GM12878 (cell line): ENCODE measurements at regions not wholly inside any gene's neighbourhood (a gene's known extent, or its start where the extent isn't known, plus 50 kb on each side); places are given as distances from the start of the nearest gene placed in this dataset.

Experiments
- ATAC-seq: fragments of 200-7000 bp; cut with Tn5 transposase; 3 replicates; pipeline ENCODE4 v1.9.1; 2020; ENCODE audit warnings: mild to moderate bottlenecking, moderate library complexity
- BruUV-seq: library from RNA; stranded (reverse); fragments of 400-500 nt; replicated peaks from 2 replicates; lab custom pipeline; 2021; lab: Mats Ljungman, UMichigan
- CTCF ChIA-PET: fragments of 300-600 bp; sonication (Branson Sonifier 250); formaldehyde crosslinking; extraction: SDS; loops from one replicate; lab custom pipeline; 2021; ENCODE audit warnings: inconsistent platforms; lab: Yijun Ruan, JAX
- POLR2A ChIA-PET: fragments of 350-600 bp; formaldehyde crosslinking; extraction: SDS; loops from one replicate; lab custom pipeline; 2021; ENCODE audit warnings: inconsistent platforms; lab: Charles Lee
- RAD21 ChIA-PET: fragments of 300-600 bp; sonication (Branson Sonifier 250); formaldehyde crosslinking; loops from one replicate; lab custom pipeline; 2023; ENCODE audit warnings: antibody characterized with exemption; ENCODE audit not compliant: unreplicated experiment; lab: Charles Lee
- SMC1A ChIA-PET: fragments of 300-600 bp; sonication (Branson Sonifier 250); formaldehyde crosslinking; loops from one replicate; lab custom pipeline; 2023; ENCODE audit not compliant: unreplicated experiment, uncharacterized antibody; lab: Charles Lee
- DNase-seq: peaks from one replicate; pipeline ENCODE4 v3.0.0-alpha.2; 2011; ENCODE audit warnings: low read depth, low spot score
- FAIRE-seq: peaks from 3 replicates; lab custom pipeline; 2011; peaks lifted over from hg19 to GRCh38; lab: Jason Lieb, UNC
- H2AFZ ChIP-seq: 2 replicates; pipeline ENCODE4 v1.6.0; 2011; ENCODE audit warnings: low read depth, low read length, control low read depth; ENCODE audit not compliant: control insufficient read depth
- H3K27ac ChIP-seq: 2 replicates; pipeline ENCODE4 v1.5.1; 2011; ENCODE audit warnings: control low read depth; ENCODE audit not compliant: control insufficient read depth, insufficient read depth
- H3K27me3 ChIP-seq, 2 experiments: replicated peaks in 1 of 2; 2 replicates each; pipeline versions ENCODE4 v1.6.0 to v1.6.1; 2011; ENCODE audit warnings: low read length in 1 of 2; ENCODE audit not compliant: control insufficient read depth in 2 of 2, insufficient read depth in 2 of 2
- H3K36me3 ChIP-seq, 2 experiments: 2 replicates each; pipeline ENCODE4 v1.5.1; 2011; ENCODE audit warnings: low read length in 1 of 2; ENCODE audit not compliant: control insufficient read depth in 2 of 2, insufficient read depth in 2 of 2
- H3K4me1 ChIP-seq: 2 replicates; pipeline ENCODE4 v1.6.1; 2011; ENCODE audit warnings: mild to moderate bottlenecking, low read length, moderate library complexity, mixed read lengths; ENCODE audit not compliant: control insufficient read depth, insufficient read depth
- H3K4me2 ChIP-seq: 2 replicates; pipeline ENCODE4 v1.6.0; 2011; ENCODE audit warnings: control low read depth; ENCODE audit not compliant: control insufficient read depth, insufficient read depth
- H3K4me3 ChIP-seq: fragments of 200-600 bp; sonication (generic); 2 replicates; pipeline ENCODE4 v1.5.1; 2016
- H3K79me2 ChIP-seq: 2 replicates; pipeline ENCODE4 v1.6.0; 2011; ENCODE audit warnings: low read length; ENCODE audit not compliant: control insufficient read depth, insufficient read depth
- H3K9ac ChIP-seq: 2 replicates; pipeline ENCODE4 v1.8.0; 2011; ENCODE audit warnings: low read length, control low read depth, mixed read lengths; ENCODE audit not compliant: control insufficient read depth, insufficient read depth
- H3K9me3 ChIP-seq: replicated peaks from 3 replicates; pipeline ENCODE4 v1.5.1; 2011; ENCODE audit warnings: mild to moderate bottlenecking, low read length; ENCODE audit not compliant: control insufficient read depth, insufficient read depth
- H4K20me1 ChIP-seq: 2 replicates; pipeline ENCODE4 v1.6.0; 2011; ENCODE audit not compliant: control insufficient read depth, insufficient read depth
- CEBPB ChIP-seq, 2 experiments: fragments of 150-350 bp in 1 of 2; IDR thresholded peaks; 2 replicates each; pipeline ENCODE4 v1.6.1; 2012 to 2014; ENCODE audit warnings: low read depth in 2 of 2, low read length in 2 of 2, borderline replicate concordance in 1 of 2, inconsistent platforms in 1 of 2
- CHD1 ChIP-seq: IDR thresholded peaks from 2 replicates; pipeline ENCODE4 v1.6.1; 2012; ENCODE audit warnings: low read depth, low read length, improper control_type of control experiment
- DPF2 ChIP-seq: fragments of 450-650 bp; IDR thresholded peaks from 2 replicates; pipeline ENCODE4 v1.6.1; 2017; ENCODE audit warnings: mild to moderate bottlenecking
- FOXK2 ChIP-seq: fragments of 450-650 bp; IDR thresholded peaks from 2 replicates; pipeline ENCODE4 v1.6.1; 2017; ENCODE audit warnings: mild to moderate bottlenecking, moderate library complexity
- HCFC1 ChIP-seq: fragments of 150-350 bp; IDR thresholded peaks from 2 replicates; pipeline ENCODE4 v1.6.1; 2014; ENCODE audit warnings: low read length
- ZNF384 ChIP-seq: IDR thresholded peaks from 2 replicates; pipeline ENCODE4 v1.6.1; 2012; ENCODE audit warnings: low read depth, mild to moderate bottlenecking, low read length, improper control_type of control experiment, borderline replicate concordance
- WGBS: methylation state at CpG from one replicate; pipeline ENCODE4 v1.1.6; 2016; ENCODE audit warnings: low lambda C conversion rate; ENCODE audit not compliant: insufficient replicate concordance, insufficient coverage; ENCODE audit errors: missing lambda C conversion rate; 5-methylcytosine and 5-hydroxymethylcytosine counted together
- in situ Hi-C: fragments of 300-500 bp; cut with MboI; formaldehyde crosslinking; loops from 9 replicates; pipeline ENCODE4 v1.14.3; 2018; ENCODE audit warnings: mixed read lengths
- intact Hi-C: fragments of 100-400 bp; cut with micrococcal nuclease; formaldehyde crosslinking; loops from one replicate; pipeline ENCODE4 v1.14.2; 2022; ENCODE audit not compliant: unreplicated experiment
- TF ChIP-seq, protein P1 (sequence below): IDR thresholded peaks from 2 replicates; pipeline ENCODE4 v1.6.1; 2011; ENCODE audit warnings: mild to moderate bottlenecking, low read depth, low read length, moderate library complexity; ENCODE audit not compliant: insufficient replicate concordance
- TF ChIP-seq, protein P2 (sequence below): IDR thresholded peaks from 2 replicates; pipeline ENCODE4 v1.6.1; 2011; ENCODE audit warnings: borderline replicate concordance, low read depth, mild to moderate bottlenecking, moderate library complexity, low read length; ENCODE audit not compliant: insufficient read depth, poor library complexity, severe bottlenecking
- TF ChIP-seq, protein P3 (sequence below): fragments of 450-650 bp; formaldehyde crosslinking; IDR thresholded peaks from 2 replicates; pipeline ENCODE4 v1.5.0; 2022; ENCODE audit warnings: mild to moderate bottlenecking, missing genetic modification characterization
- TF ChIP-seq, protein P4 (sequence below): fragments of 150-350 bp; IDR thresholded peaks from 2 replicates; pipeline ENCODE4 v1.6.1; 2016; ENCODE audit warnings: low read depth, low read length

DNA sequence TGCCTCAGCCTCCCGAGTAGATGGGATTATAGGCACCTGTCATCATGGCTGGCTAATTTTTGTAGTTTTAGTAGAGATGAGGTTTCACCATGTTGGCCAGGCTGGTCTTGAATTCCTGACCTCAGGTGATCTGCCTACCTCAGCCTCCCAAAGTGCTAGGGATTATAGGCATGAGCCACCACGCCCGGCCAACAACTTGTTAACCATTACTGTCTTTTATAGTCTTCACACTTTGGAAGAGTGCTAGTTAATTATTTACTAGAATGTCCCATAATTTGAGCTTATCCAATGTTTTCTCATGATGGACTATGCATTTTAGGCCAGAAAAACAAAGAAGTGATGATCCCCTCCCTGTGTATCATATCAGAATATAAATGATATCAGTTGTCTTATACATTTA lies 288.6 kb upstream of the CBLB start:
- no TSS peak for BruUV-seq
- H3K27me3 ChIP-seq = no peaks in the 10 kb centered on the region
- DNase-seq = no peak

More for the DNA sequence above, 288.6 kb upstream of the CBLB start:
- Histone ChIP-seq H3K79me2 (no peaks in the 10 kb centered on the region), H4K20me1 (no peaks in the 10 kb centered on the region), H3K4me3 (no peak overlapping the region), H3K27ac (no peak overlapping the region), H3K9me3 (peaks cover under 1% of the 10 kb centered on the region; the same call in 1 of the 3 replicates), H3K36me3 (no peaks in the 10 kb centered on the region), H3K4me1 (no peaks in the 10 kb centered on the region), H2AFZ (no peak overlapping the region), H3K4me2 (no peak overlapping the region), H3K9ac (no peak overlapping the region)
- TF ChIP-seq CEBPB (IDR thresholded peaks at IDR 0.05; ENCODE audit: borderline replicate concordance in 1 of 2, low read depth in 2 of 2, low read length in 2 of 2) (no peak), HCFC1 (no peak), ZNF384 (no peak), DPF2 (no peak), CHD1 (no peak), FOXK2 (no peak)
- TF ChIP-seq, protein P1, sequence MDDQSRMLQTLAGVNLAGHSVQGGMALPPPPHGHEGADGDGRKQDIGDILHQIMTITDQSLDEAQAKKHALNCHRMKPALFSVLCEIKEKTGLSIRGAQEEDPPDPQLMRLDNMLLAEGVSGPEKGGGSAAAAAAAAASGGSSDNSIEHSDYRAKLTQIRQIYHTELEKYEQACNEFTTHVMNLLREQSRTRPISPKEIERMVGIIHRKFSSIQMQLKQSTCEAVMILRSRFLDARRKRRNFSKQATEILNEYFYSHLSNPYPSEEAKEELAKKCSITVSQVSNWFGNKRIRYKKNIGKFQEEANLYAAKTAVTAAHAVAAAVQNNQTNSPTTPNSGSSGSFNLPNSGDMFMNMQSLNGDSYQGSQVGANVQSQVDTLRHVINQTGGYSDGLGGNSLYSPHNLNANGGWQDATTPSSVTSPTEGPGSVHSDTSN = no peak
- TF ChIP-seq, protein P2, sequence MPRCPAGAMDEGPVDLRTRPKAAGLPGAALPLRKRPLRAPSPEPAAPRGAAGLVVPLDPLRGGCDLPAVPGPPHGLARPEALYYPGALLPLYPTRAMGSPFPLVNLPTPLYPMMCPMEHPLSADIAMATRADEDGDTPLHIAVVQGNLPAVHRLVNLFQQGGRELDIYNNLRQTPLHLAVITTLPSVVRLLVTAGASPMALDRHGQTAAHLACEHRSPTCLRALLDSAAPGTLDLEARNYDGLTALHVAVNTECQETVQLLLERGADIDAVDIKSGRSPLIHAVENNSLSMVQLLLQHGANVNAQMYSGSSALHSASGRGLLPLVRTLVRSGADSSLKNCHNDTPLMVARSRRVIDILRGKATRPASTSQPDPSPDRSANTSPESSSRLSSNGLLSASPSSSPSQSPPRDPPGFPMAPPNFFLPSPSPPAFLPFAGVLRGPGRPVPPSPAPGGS = no peak
- TF ChIP-seq, protein P3, sequence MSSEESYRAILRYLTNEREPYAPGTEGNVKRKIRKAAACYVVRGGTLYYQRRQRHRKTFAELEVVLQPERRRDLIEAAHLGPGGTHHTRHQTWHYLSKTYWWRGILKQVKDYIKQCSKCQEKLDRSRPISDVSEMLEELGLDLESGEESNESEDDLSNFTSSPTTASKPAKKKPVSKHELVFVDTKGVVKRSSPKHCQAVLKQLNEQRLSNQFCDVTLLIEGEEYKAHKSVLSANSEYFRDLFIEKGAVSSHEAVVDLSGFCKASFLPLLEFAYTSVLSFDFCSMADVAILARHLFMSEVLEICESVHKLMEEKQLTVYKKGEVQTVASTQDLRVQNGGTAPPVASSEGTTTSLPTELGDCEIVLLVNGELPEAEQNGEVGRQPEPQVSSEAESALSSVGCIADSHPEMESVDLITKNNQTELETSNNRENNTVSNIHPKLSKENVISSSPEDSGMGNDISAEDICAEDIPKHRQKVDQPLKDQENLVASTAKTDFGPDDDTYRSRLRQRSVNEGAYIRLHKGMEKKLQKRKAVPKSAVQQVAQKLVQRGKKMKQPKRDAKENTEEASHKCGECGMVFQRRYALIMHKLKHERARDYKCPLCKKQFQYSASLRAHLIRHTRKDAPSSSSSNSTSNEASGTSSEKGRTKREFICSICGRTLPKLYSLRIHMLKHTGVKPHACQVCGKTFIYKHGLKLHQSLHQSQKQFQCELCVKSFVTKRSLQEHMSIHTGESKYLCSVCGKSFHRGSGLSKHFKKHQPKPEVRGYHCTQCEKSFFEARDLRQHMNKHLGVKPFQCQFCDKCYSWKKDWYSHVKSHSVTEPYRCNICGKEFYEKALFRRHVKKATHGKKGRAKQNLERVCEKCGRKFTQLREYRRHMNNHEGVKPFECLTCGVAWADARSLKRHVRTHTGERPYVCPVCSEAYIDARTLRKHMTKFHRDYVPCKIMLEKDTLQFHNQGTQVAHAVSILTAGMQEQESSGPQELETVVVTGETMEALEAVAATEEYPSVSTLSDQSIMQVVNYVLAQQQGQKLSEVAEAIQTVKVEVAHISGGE (CRISPR knock-in tag) = no peak
- TF ChIP-seq, protein P4, sequence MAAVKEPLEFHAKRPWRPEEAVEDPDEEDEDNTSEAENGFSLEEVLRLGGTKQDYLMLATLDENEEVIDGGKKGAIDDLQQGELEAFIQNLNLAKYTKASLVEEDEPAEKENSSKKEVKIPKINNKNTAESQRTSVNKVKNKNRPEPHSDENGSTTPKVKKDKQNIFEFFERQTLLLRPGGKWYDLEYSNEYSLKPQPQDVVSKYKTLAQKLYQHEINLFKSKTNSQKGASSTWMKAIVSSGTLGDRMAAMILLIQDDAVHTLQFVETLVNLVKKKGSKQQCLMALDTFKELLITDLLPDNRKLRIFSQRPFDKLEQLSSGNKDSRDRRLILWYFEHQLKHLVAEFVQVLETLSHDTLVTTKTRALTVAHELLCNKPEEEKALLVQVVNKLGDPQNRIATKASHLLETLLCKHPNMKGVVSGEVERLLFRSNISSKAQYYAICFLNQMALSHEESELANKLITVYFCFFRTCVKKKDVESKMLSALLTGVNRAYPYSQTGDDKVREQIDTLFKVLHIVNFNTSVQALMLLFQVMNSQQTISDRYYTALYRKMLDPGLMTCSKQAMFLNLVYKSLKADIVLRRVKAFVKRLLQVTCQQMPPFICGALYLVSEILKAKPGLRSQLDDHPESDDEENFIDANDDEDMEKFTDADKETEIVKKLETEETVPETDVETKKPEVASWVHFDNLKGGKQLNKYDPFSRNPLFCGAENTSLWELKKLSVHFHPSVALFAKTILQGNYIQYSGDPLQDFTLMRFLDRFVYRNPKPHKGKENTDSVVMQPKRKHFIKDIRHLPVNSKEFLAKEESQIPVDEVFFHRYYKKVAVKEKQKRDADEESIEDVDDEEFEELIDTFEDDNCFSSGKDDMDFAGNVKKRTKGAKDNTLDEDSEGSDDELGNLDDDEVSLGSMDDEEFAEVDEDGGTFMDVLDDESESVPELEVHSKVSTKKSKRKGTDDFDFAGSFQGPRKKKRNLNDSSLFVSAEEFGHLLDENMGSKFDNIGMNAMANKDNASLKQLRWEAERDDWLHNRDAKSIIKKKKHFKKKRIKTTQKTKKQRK = no peak
- SMC1A ChIA-PET = no interaction called here
- POLR2A ChIA-PET = no interaction called here
- CTCF ChIA-PET = no interaction called here
- WGBS = 97% methylated on average over 3 of the region's 3 CpGs
- no peak for FAIRE-seq
- intact Hi-C loops = no loop called here
- in situ Hi-C loops = no loop called here
- no peak for ATAC-seq
- RAD21 ChIA-PET = no interaction called here
